ENCODE measurements at regions not wholly inside any gene's neighbourhood (a gene's known extent, or its start where the extent isn't known, plus 50 kb on each side); places are given as distances from the start of the nearest gene placed in this dataset.

GRCh38 chr2:215514516-215514915, 78.6 kb upstream of the FN1 start:
- no peaks in the 10 kb centered on the region for H3K4me1 ChIP-seq
- H3K27me3 ChIP-seq, result no peaks in the 10 kb centered on the region
- H3K9me3 ChIP-seq, result no peaks in the 10 kb centered on the region
- no peak for TF ChIP-seq POLR2A (IDR thresholded peaks at IDR 0.05)
- TF ChIP-seq, protein P1, sequence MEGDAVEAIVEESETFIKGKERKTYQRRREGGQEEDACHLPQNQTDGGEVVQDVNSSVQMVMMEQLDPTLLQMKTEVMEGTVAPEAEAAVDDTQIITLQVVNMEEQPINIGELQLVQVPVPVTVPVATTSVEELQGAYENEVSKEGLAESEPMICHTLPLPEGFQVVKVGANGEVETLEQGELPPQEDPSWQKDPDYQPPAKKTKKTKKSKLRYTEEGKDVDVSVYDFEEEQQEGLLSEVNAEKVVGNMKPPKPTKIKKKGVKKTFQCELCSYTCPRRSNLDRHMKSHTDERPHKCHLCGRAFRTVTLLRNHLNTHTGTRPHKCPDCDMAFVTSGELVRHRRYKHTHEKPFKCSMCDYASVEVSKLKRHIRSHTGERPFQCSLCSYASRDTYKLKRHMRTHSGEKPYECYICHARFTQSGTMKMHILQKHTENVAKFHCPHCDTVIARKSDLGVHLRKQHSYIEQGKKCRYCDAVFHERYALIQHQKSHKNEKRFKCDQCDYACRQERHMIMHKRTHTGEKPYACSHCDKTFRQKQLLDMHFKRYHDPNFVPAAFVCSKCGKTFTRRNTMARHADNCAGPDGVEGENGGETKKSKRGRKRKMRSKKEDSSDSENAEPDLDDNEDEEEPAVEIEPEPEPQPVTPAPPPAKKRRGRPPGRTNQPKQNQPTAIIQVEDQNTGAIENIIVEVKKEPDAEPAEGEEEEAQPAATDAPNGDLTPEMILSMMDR (IDR thresholded peaks at IDR 0.05), result no peak
- no peak for DNase-seq
- no peaks in the 10 kb centered on the region for H3K36me3 ChIP-seq
- no peak overlapping the region for H3K27ac ChIP-seq
- no peak overlapping the region for H3K4me3 ChIP-seq

- no peak for DNase-seq
- no peaks in the 10 kb centered on the region for H3K4me1 ChIP-seq
- TF ChIP-seq, protein P1 (IDR thresholded peaks at IDR 0.05), result no peak
- TF ChIP-seq POLR2A (IDR thresholded peaks at IDR 0.05), result no peak
- H3K36me3 ChIP-seq, result no peaks in the 10 kb centered on the region
- no peak overlapping the region for H3K27ac ChIP-seq
- no peaks in the 10 kb centered on the region for H3K9me3 ChIP-seq
- no peaks in the 10 kb centered on the region for H3K27me3 ChIP-seq
- no peak overlapping the region for H3K4me3 ChIP-seq
Measured at GRCh38 chr2:215511454-215512346, 75.8 kb upstream of the FN1 start.

- TF ChIP-seq, protein P1 (IDR thresholded peaks at IDR 0.05), result no peak
- TF ChIP-seq POLR2A (IDR thresholded peaks at IDR 0.05), result no peak
- H3K27ac ChIP-seq, result no peak overlapping the region
- no peak overlapping the region for H3K4me3 ChIP-seq
- H3K4me1 ChIP-seq, result no peaks in the 10 kb centered on the region
- DNase-seq, result no peak
- no peaks in the 10 kb centered on the region for H3K36me3 ChIP-seq
- no peaks in the 10 kb centered on the region for H3K27me3 ChIP-seq
- H3K9me3 ChIP-seq, result no peaks in the 10 kb centered on the region
Measured at GRCh38 chr2:215507836-215508235, 72.0 kb upstream of the FN1 start.

GRCh38 chr2:215507136-215507535, 71.3 kb upstream of the FN1 start:
- no peaks in the 10 kb centered on the region for H3K4me1 ChIP-seq
- no peaks in the 10 kb centered on the region for H3K36me3 ChIP-seq
- no peak overlapping the region for H3K4me3 ChIP-seq
- H3K27ac ChIP-seq, result no peak overlapping the region
- no peaks in the 10 kb centered on the region for H3K9me3 ChIP-seq
- no peak for TF ChIP-seq POLR2A (IDR thresholded peaks at IDR 0.05)
- TF ChIP-seq, protein P1 (IDR thresholded peaks at IDR 0.05), result no peak
- no peaks in the 10 kb centered on the region for H3K27me3 ChIP-seq
- DNase-seq, result no peak

GRCh38 chr2:215506604-215506990, 70.7 kb upstream of the FN1 start:
- no peak for TF ChIP-seq POLR2A (IDR thresholded peaks at IDR 0.05)
- TF ChIP-seq, protein P1 (IDR thresholded peaks at IDR 0.05), result no peak
- no peak for DNase-seq
- H3K4me1 ChIP-seq, result no peaks in the 10 kb centered on the region

More at GRCh38 chr2:215506604-215506990, 70.7 kb upstream of the FN1 start:
- Histone ChIP-seq H3K4me3 (no peak overlapping the region), H3K9me3 (no peaks in the 10 kb centered on the region), H3K27ac (no peak overlapping the region), H3K27me3 (no peaks in the 10 kb centered on the region), H3K36me3 (no peaks in the 10 kb centered on the region)
